ENCODE measurements at regions not wholly inside any gene's neighbourhood (a gene's known extent, or its start where the extent isn't known, plus 50 kb on each side); places are given as distances from the start of the nearest gene placed in this dataset.

GRCh38 chr1:72432645-72433267 is 150.4 kb upstream of the NEGR1 start (continued):
- TF ChIP-seq, protein P1, sequence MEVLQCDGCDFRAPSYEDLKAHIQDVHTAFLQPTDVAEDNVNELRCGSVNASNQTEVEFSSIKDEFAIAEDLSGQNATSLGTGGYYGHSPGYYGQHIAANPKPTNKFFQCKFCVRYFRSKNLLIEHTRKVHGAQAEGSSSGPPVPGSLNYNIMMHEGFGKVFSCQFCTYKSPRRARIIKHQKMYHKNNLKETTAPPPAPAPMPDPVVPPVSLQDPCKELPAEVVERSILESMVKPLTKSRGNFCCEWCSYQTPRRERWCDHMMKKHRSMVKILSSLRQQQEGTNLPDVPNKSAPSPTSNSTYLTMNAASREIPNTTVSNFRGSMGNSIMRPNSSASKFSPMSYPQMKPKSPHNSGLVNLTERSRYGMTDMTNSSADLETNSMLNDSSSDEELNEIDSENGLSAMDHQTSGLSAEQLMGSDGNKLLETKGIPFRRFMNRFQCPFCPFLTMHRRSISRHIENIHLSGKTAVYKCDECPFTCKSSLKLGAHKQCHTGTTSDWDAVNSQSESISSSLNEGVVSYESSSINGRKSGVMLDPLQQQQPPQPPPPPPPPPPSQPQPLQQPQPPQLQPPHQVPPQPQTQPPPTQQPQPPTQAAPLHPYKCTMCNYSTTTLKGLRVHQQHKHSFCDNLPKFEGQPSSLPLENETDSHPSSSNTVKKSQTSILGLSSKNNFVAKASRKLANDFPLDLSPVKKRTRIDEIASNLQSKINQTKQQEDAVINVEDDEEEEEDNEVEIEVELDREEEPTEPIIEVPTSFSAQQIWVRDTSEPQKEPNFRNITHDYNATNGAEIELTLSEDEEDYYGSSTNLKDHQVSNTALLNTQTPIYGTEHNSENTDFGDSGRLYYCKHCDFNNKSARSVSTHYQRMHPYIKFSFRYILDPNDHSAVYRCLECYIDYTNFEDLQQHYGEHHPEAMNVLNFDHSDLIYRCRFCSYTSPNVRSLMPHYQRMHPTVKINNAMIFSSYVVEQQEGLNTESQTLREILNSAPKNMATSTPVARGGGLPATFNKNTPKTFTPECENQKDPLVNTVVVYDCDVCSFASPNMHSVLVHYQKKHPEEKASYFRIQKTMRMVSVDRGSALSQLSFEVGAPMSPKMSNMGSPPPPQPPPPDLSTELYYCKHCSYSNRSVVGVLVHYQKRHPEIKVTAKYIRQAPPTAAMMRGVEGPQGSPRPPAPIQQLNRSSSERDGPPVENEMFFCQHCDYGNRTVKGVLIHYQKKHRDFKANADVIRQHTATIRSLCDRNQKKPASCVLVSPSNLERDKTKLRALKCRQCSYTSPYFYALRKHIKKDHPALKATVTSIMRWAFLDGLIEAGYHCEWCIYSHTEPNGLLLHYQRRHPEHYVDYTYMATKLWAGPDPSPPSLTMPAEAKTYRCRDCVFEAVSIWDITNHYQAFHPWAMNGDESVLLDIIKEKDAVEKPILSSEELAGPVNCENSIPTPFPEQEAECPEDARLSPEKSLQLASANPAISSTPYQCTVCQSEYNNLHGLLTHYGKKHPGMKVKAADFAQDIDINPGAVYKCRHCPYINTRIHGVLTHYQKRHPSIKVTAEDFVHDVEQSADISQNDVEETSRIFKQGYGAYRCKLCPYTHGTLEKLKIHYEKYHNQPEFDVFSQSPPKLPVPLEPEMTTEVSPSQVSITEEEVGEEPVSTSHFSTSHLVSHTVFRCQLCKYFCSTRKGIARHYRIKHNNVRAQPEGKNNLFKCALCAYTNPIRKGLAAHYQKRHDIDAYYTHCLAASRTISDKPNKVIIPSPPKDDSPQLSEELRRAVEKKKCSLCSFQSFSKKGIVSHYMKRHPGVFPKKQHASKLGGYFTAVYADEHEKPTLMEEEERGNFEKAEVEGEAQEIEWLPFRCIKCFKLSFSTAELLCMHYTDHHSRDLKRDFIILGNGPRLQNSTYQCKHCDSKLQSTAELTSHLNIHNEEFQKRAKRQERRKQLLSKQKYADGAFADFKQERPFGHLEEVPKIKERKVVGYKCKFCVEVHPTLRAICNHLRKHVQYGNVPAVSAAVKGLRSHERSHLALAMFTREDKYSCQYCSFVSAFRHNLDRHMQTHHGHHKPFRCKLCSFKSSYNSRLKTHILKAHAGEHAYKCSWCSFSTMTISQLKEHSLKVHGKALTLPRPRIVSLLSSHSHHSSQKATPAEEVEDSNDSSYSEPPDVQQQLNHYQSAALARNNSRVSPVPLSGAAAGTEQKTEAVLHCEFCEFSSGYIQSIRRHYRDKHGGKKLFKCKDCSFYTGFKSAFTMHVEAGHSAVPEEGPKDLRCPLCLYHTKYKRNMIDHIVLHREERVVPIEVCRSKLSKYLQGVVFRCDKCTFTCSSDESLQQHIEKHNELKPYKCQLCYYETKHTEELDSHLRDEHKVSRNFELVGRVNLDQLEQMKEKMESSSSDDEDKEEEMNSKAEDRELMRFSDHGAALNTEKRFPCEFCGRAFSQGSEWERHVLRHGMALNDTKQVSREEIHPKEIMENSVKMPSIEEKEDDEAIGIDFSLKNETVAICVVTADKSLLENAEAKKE (CRISPR knock-in tag; IDR thresholded peaks at IDR 0.05), result no peak
- TF ChIP-seq, protein P2, sequence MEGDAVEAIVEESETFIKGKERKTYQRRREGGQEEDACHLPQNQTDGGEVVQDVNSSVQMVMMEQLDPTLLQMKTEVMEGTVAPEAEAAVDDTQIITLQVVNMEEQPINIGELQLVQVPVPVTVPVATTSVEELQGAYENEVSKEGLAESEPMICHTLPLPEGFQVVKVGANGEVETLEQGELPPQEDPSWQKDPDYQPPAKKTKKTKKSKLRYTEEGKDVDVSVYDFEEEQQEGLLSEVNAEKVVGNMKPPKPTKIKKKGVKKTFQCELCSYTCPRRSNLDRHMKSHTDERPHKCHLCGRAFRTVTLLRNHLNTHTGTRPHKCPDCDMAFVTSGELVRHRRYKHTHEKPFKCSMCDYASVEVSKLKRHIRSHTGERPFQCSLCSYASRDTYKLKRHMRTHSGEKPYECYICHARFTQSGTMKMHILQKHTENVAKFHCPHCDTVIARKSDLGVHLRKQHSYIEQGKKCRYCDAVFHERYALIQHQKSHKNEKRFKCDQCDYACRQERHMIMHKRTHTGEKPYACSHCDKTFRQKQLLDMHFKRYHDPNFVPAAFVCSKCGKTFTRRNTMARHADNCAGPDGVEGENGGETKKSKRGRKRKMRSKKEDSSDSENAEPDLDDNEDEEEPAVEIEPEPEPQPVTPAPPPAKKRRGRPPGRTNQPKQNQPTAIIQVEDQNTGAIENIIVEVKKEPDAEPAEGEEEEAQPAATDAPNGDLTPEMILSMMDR (conservative IDR thresholded peaks at IDR 0.05; ENCODE audit: low read depth in 2 of 2), result no peak

GRCh38 chr1:72431810-72432209 is 149.5 kb upstream of the NEGR1 start:
- no peaks in the 10 kb centered on the region for H3K27me3 Mint-ChIP-seq (ENCODE audit: insufficient read depth, low read depth, poor library complexity)
- Histone ChIP-seq H3K79me2 (replicated peaks; ENCODE audit: insufficient read depth) (no peaks in the 10 kb centered on the region), H3K36me3 (ENCODE audit: insufficient read depth) (no peaks in the 10 kb centered on the region), H3K27ac (ENCODE audit: low read depth) (no peak overlapping the region), H4K20me1 (replicated peaks; ENCODE audit: insufficient read depth) (no peaks in the 10 kb centered on the region), H3K4me1 (ENCODE audit: insufficient read depth) (no peaks in the 10 kb centered on the region), H3K4me3 (no peak overlapping the region), H2AFZ (no peak overlapping the region), H3F3A (replicated peaks; ENCODE audit: low read depth) (no peaks in the 10 kb centered on the region), H3K27me3 (ENCODE audit: insufficient read depth) (no peaks in the 10 kb centered on the region), H3K4me2 (no peak overlapping the region), H3K9me2 (ENCODE audit: insufficient read depth) (no peaks in the 10 kb centered on the region)
- DNase-seq (ENCODE audit: low spot score), result no peak
- peaks cover 4% of the 10 kb centered on the region; the same call in 2 of the 3 replicates for H3K4me1 Mint-ChIP-seq
- 0 out of 3 replicates have a peak, but pooled peaks cover 3% of the 10 kb centered on the region for H3K36me3 Mint-ChIP-seq (ENCODE audit: low read depth)
- H3K27ac Mint-ChIP-seq, result no peak overlapping the region
- no peak for ATAC-seq
- H3K4me3 Mint-ChIP-seq, result no peak overlapping the region
- peaks cover 2% of the 10 kb centered on the region; the same call in 1 of the 3 replicates for H3K9me3 Mint-ChIP-seq
- TF ChIP-seq NANOG (IDR thresholded peaks at IDR 0.05; ENCODE audit: borderline replicate concordance), result no peak
- TF ChIP-seq, protein P2 (conservative IDR thresholded peaks at IDR 0.05; ENCODE audit: low read depth in 2 of 2), result no peak
- no peak for TF ChIP-seq EZH2phosphoT487 (IDR thresholded peaks at IDR 0.05; ENCODE audit: unreplicated experiment)
- no peak for TF ChIP-seq JUNB (IDR thresholded peaks at IDR 0.05; ENCODE audit: unreplicated experiment)
- TF ChIP-seq CREB1 (CRISPR knock-in tag; IDR thresholded peaks at IDR 0.05; ENCODE audit: low read depth), result no peak
- no peak for TF ChIP-seq POLR2AphosphoS5 (IDR thresholded peaks at IDR 0.05; ENCODE audit: low read depth)
- TF ChIP-seq ZNF331 (CRISPR knock-in tag; IDR thresholded peaks at IDR 0.05; ENCODE audit: low read depth), result no peak
- TF ChIP-seq ETS1 (IDR thresholded peaks at IDR 0.05), result no peak
- TF ChIP-seq STAT1 (IDR thresholded peaks at IDR 0.05; ENCODE audit: unreplicated experiment), result no peak

Data from GM23338 (cell line).